Epithelial cell of esophagus (primary cell): ENCODE measurements at regions not wholly inside any gene's neighbourhood (a gene's known extent, or its start where the extent isn't known, plus 50 kb on each side); places are given as distances from the start of the nearest gene placed in this dataset.

Experiments
- DNase-seq: peaks from one replicate; pipeline ENCODE4 v3.0.0; 2010; ENCODE audit warnings: low read depth
- H3K4me3 ChIP-seq: 2 replicates; pipeline ENCODE4 v1.5.1; 2011; ENCODE audit warnings: mild to moderate bottlenecking, low read length, control low read depth
- CTCF ChIP-seq: IDR thresholded peaks from 2 replicates; pipeline ENCODE4 v1.5.1; 2011; ENCODE audit warnings: low read depth, mild to moderate bottlenecking, low read length, control low read depth, inconsistent platforms; ENCODE audit not compliant: insufficient read depth; ENCODE audit errors: missing control alignments

GRCh38 chr13:34657716-34658115 is 284.4 kb upstream of the NBEA start:
- no peak for TF ChIP-seq CTCF
- peak; percentile 72 for DNase-seq
- no peak overlapping the region for H3K4me3 ChIP-seq

DNA sequence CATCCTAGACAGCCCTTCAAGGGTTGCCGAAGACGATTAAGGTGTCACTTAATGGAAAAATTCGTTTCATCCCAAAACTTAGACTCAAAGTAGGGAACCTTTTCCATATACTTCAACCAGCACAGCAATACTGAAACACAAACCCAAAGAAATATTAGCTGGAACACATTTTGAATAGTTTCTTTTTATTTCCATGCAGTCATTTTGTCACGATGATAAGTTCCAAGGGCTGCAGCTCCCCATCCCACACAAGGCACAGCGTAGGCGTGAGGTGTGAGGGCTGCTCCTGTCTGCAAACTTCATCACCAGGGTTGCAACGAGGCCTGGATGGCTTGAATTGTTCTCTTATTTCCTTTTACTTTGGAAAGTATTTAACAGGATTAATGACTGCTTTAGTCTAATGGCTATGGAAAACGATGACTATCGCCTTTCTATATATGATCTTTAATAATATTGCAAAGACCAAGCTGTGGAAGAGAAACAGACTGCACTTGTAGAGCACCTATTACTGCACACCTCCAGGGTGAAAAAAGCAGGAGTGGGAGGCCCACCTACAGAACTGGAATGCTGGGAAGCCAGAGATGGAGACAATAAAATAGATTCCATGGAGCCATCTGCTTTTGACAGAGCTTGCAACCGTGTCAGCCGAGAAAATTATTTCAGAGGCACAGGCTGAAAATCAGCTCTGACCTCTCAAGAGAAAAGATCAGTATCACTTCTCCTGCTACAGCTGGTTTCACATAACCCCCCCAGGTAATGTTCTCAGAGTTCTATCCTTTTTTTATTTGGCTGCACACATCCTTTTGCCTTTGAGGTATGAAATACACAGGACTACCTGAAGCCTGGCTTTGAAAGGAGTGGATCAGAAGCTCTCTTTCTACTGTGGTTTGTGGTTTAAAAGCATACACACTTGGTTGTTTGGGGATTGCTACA is 274.5 kb upstream of the NBEA start:
- H3K4me3 ChIP-seq = no peak overlapping the region
- TF ChIP-seq CTCF = no peak
- no peak for DNase-seq

DNA sequence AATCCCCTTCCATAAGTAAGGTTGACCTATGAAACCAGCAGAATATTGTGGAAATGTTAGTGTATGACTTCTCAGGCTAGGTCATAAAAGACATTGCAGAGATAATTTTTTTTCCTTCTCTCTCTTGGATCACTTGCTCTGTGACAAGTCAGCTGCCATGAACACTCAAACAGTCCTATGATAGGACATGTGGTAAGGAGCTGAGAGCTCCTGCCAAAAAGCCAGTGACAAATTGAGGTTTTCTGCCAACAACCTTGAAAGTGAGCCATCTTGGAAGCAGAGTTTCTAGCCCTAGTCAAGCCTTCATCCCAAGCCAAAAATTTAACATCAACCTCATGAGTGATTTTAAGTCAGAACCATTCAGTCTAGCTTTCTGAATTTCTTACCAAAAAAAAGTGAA is 270.9 kb upstream of the NBEA start:
- TF ChIP-seq CTCF = no peak
- H3K4me3 ChIP-seq = no peak overlapping the region
- no peak for DNase-seq

DNA sequence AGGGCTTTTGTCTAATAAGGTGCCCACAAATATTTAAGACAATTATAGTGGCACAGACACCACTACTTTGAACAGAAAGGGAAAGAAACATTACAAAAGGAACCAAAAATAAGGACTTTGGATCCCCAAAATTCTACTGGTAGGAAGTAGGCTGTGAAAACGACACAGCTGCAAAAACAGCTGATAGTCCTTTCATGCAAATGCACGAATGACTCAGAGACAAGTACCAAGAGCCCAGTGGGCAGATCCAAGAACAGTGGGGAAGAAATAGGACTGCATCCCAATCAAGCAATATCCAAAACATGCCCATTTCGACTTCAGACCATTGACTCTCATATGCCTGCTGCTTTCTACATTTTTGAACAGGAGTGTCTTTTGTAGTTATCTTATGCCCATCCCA is 269.4 kb upstream of the NBEA start:
- no peak for TF ChIP-seq CTCF
- no peak overlapping the region for H3K4me3 ChIP-seq
- DNase-seq = peak; percentile 12

DNA sequence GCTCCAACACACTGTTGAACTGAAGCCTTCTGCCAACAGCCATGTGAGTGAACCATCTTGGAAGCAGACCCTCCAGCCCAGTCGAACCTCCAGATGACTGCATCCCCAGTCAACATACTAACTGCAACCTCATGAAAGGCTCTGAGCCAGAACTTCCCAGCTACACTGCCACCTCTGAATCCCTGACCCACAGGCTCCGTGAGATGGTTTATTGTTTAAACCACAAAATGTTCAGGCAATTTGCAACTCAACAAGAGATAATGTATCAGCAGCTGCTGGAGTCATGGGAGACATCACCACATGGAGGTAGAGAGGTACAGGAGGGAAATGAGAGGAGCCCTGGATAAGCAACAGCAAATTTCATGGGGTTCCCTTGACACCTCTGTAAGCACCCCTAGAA is 266.4 kb upstream of the NBEA start:
- H3K4me3 ChIP-seq = no peak overlapping the region
- TF ChIP-seq CTCF = no peak

GRCh38 chr13:34678154-34678553 is 263.9 kb upstream of the NBEA start:
- peak; percentile 75 for DNase-seq
- H3K4me3 ChIP-seq = no peak overlapping the region
- TF ChIP-seq CTCF = no peak

More for the DNA sequence above, 266.4 kb upstream of the NBEA start:
- no peak for DNase-seq
